Liver (tissue), 3 donors: ENCODE measurements at regions not wholly inside any gene's neighbourhood (a gene's known extent, or its start where the extent isn't known, plus 50 kb on each side); places are given as distances from the start of the nearest gene placed in this dataset.

Experiments
- ATF3 ChIP-seq: IDR thresholded peaks from 2 replicates; pipeline ENCODE4 v1.6.1; 2016; ENCODE audit warnings: antibody characterized with exemption
- CTCF ChIP-seq: fragments of 150-350 bp; IDR thresholded peaks from 2 replicates; pipeline ENCODE4 v1.5.1; 2017; ENCODE audit warnings: improper control_type of control experiment, low read depth, low read length; ENCODE audit not compliant: missing input control
- GABPA ChIP-seq, 2 donors: IDR thresholded peaks in 1 of 2; conservative IDR thresholded peaks in 1 of 2; 2 replicates each; pipeline ENCODE4 v1.6.1; 2016; ENCODE audit warnings: antibody characterized with exemption in 2 of 2, mild to moderate bottlenecking in 1 of 2, moderate library complexity in 1 of 2
- JUND ChIP-seq, 2 donors: IDR thresholded peaks; 2 replicates each; pipeline ENCODE4 v1.6.1; 2016; ENCODE audit warnings: antibody characterized with exemption in 2 of 2
- MAX ChIP-seq: IDR thresholded peaks from 2 replicates; pipeline ENCODE4 v1.6.1; 2016; ENCODE audit warnings: antibody characterized with exemption
- RAD21 ChIP-seq, 2 donors: IDR thresholded peaks; 2 replicates each; pipeline ENCODE4 v1.6.1; 2016; ENCODE audit warnings: antibody characterized with exemption in 2 of 2, mild to moderate bottlenecking in 2 of 2
- REST ChIP-seq: IDR thresholded peaks from 2 replicates; pipeline ENCODE4 v1.6.1; 2016; ENCODE audit warnings: antibody characterized with exemption, mild to moderate bottlenecking
- RXRA ChIP-seq, 2 donors: IDR thresholded peaks; 2 replicates each; pipeline ENCODE4 v1.6.1; 2017 to 2018; ENCODE audit warnings: antibody characterized with exemption in 2 of 2, mild to moderate bottlenecking in 1 of 2
- SP1 ChIP-seq: IDR thresholded peaks from 2 replicates; pipeline ENCODE4 v1.6.1; 2018; ENCODE audit warnings: antibody characterized with exemption, mild to moderate bottlenecking
- TAF1 ChIP-seq: conservative IDR thresholded peaks from 2 replicates; pipeline ENCODE4 v1.6.1; 2016; ENCODE audit warnings: antibody characterized with exemption, mild to moderate bottlenecking
- ZBTB33 ChIP-seq: IDR thresholded peaks from 2 replicates; pipeline ENCODE4 v1.6.1; 2016; ENCODE audit warnings: antibody characterized with exemption
- donor health status: healthy.
- donor health status: healthy.

- TF ChIP-seq ZBTB33, result no peak
- TF ChIP-seq RAD21 (IDR thresholded peaks at IDR 0.05), result no peak
- TF ChIP-seq SP1, result no peak
- no peak for TF ChIP-seq MAX
- no peak for TF ChIP-seq CTCF
- TF ChIP-seq REST, result no peak
- TF ChIP-seq JUND (IDR thresholded peaks at IDR 0.05), result no peak
- TF ChIP-seq TAF1, result no peak
- TF ChIP-seq GABPA (IDR thresholded peaks at IDR 0.05 in 1 of 2, conservative IDR thresholded peaks at IDR 0.05 in 1 of 2), result no peak
- TF ChIP-seq ATF3, result no peak
- TF ChIP-seq RXRA (IDR thresholded peaks at IDR 0.05), result no peak
These were observed 159.5 kb downstream of the GPAM start for GRCh38 chr10:112024079-112024478.
